Heart left ventricle (tissue), 13 donors: ENCODE measurements at regions not wholly inside any gene's neighbourhood (a gene's known extent, or its start where the extent isn't known, plus 50 kb on each side); places are given as distances from the start of the nearest gene placed in this dataset.

Experiments
- POLR2A ChIP-seq, 2 donors: fragments of 450-650 bp; IDR thresholded peaks; one replicate each; pipeline ENCODE4 v1.6.1; 2017; ENCODE audit warnings: antibody characterized with exemption in 2 of 2, mild to moderate bottlenecking in 2 of 2, moderate library complexity in 2 of 2
- TF ChIP-seq, protein P1 (sequence below), 12 donors: fragments of 200-600 bp; sonication (generic) in 4 of 12; IDR thresholded peaks; one replicate each; pipeline versions ENCODE4 v1.5.0 to v1.8.0; 2018 to 2022; ENCODE audit warnings: antibody characterized with exemption in 12 of 12, mild to moderate bottlenecking in 5 of 12
- donor health status: ischemic (EF 13 %, LVEDD 7.1; RV severe dilation, severe dysfunction).
- donor health status: DM: no; HTN: yes; CAD: no.
- donor health status: DM: no; HTN: no; CAD: no.
- donor health status: ischemic (EF 25% LVEDD 6.9; RV normal size, moderate dysfunction).
- donor health status: ischemic (EF 25% LVEDD 5.7; RV mildly dilated, moderate dysfunction).
- donor health status: ischemic (EF 35%, LVEDD 5.7; RV mildly dilated, moderate dysfunction).
- donor health status: nonischemic (EF 11% LVEDD 7.7; RV severe dilation, severe dysfunction).
- donor health status: DM: yes; HTN: yes; CAD: no.
- donor health status: PGD.
- donor health status: ischemic (EF 29% LVEDD 5.4; RV normal size, mild dysfunction).
- donor health status: nonischemic (EF 23%, LVEDD 6.1; RV moderate dilation, normal function).

DNA sequence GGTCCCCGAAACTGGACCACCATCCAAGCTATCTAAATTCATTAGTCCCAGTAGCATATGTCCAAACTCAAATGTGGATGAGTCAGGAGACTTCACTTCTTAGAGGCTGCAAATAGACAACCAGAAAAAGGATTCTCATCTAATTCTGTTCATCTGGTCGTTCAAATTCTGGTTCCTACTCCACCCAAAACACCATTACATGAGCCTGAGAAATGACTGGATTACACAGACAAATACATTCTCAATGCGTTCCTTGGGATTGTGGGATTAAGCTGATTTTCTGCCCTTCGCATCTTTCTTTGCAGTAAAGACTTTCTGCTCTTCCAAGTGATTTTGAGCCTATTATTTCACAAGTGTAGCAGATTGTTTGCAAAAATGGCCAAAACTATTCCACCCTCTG is 472.3 kb upstream of the PROK2 start:
- no peak for TF ChIP-seq POLR2A (IDR thresholded peaks at IDR 0.05)
- TF ChIP-seq, protein P1, sequence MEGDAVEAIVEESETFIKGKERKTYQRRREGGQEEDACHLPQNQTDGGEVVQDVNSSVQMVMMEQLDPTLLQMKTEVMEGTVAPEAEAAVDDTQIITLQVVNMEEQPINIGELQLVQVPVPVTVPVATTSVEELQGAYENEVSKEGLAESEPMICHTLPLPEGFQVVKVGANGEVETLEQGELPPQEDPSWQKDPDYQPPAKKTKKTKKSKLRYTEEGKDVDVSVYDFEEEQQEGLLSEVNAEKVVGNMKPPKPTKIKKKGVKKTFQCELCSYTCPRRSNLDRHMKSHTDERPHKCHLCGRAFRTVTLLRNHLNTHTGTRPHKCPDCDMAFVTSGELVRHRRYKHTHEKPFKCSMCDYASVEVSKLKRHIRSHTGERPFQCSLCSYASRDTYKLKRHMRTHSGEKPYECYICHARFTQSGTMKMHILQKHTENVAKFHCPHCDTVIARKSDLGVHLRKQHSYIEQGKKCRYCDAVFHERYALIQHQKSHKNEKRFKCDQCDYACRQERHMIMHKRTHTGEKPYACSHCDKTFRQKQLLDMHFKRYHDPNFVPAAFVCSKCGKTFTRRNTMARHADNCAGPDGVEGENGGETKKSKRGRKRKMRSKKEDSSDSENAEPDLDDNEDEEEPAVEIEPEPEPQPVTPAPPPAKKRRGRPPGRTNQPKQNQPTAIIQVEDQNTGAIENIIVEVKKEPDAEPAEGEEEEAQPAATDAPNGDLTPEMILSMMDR (IDR thresholded peaks at IDR 0.05), result no peak
